ENCODE measurements at regions not wholly inside any gene's neighbourhood (a gene's known extent, or its start where the extent isn't known, plus 50 kb on each side); places are given as distances from the start of the nearest gene placed in this dataset.

- H4K91ac ChIP-seq (ENCODE audit: low read depth, low read length) = no peak overlapping the region
- no peak overlapping the region for H3K23ac ChIP-seq (ENCODE audit: low read length)
- no peak overlapping the region for H4K8ac ChIP-seq (ENCODE audit: low read depth, low read length)
- no peak overlapping the region for H4K12ac ChIP-seq (ENCODE audit: low read depth, low read length)
- no peaks in the 10 kb centered on the region for H3K36me3 ChIP-seq (ENCODE audit: control insufficient read depth in 1 of 2, insufficient read depth in 2 of 2, low read length in 2 of 2)
- no peak overlapping the region for H3K4me3 ChIP-seq (ENCODE audit: low read depth, low read length)
- H3K27me3 ChIP-seq (ENCODE audit: insufficient read depth, low read length) = no peaks in the 10 kb centered on the region
- H3K18ac ChIP-seq (ENCODE audit: low read length) = no peak overlapping the region
- H2BK120ac ChIP-seq (ENCODE audit: insufficient read depth, low read length, poor library complexity) = no peak overlapping the region
- no peak overlapping the region for H3K14ac ChIP-seq (ENCODE audit: low read length)
- H3K4ac ChIP-seq (ENCODE audit: low read depth, low read length) = no peak overlapping the region
- no peak overlapping the region for H2BK12ac ChIP-seq (ENCODE audit: low read length)
- peaks cover 5% of the 10 kb centered on the region for H3K9me3 ChIP-seq (ENCODE audit: insufficient read depth, low read depth, low read length)
- no peak overlapping the region for H3K9ac ChIP-seq (ENCODE audit: low read length)
- peaks cover 14% of the 10 kb centered on the region for H3K79me1 ChIP-seq (ENCODE audit: low read length)
- DNase-seq = no peak
- peaks cover 2% of the 10 kb centered on the region for H3K79me2 ChIP-seq (ENCODE audit: control insufficient read depth, insufficient read depth, low read length, poor library complexity)
- H3K4me1 ChIP-seq (ENCODE audit: control insufficient read depth in 1 of 2, insufficient read depth in 2 of 2, low read length in 2 of 2) = peaks cover 28 to 37% of the 10 kb centered on the region in 2 experiments
- H2BK5ac ChIP-seq (ENCODE audit: low read depth, low read length, poor library complexity) = no peak overlapping the region
- H3K27ac ChIP-seq (ENCODE audit: low read depth, low read length) = no peak overlapping the region
- H2AK5ac ChIP-seq (ENCODE audit: low read length) = no peak overlapping the region
- no peak overlapping the region for H2AFZ ChIP-seq (ENCODE audit: insufficient read depth, low read length, poor library complexity)
- no CpG with 5 or more reads among the region's 5 CpGs for WGBS (ENCODE audit: extremely low coverage, insufficient coverage, insufficient read length)
- no peak overlapping the region for H3K4me2 ChIP-seq (ENCODE audit: low read length)
These were observed 58.3 kb upstream of the TARBP1 start for GRCh38 chr1:234537236-234537635.

GRCh38 chr1:234536741-234537140 is 57.8 kb upstream of the TARBP1 start:
- no peak overlapping the region for H3K9ac ChIP-seq (ENCODE audit: low read length)
- H3K36me3 ChIP-seq (ENCODE audit: control insufficient read depth in 1 of 2, insufficient read depth in 2 of 2, low read length in 2 of 2) = no peaks in the 10 kb centered on the region
- H4K12ac ChIP-seq (ENCODE audit: low read depth, low read length) = no peak overlapping the region
- no peak for DNase-seq
- H3K14ac ChIP-seq (ENCODE audit: low read length) = no peak overlapping the region
- H3K23ac ChIP-seq (ENCODE audit: low read length) = no peak overlapping the region
- no peak overlapping the region for H3K18ac ChIP-seq (ENCODE audit: low read length)
- H2AK5ac ChIP-seq (ENCODE audit: low read length) = peak overlapping the region; percentile 32
- H2AFZ ChIP-seq (ENCODE audit: insufficient read depth, low read length, poor library complexity) = no peak overlapping the region
- H3K4me1 ChIP-seq (ENCODE audit: control insufficient read depth in 1 of 2, insufficient read depth in 2 of 2, low read length in 2 of 2) = peaks cover 30 to 39% of the 10 kb centered on the region in 2 experiments
- H3K27me3 ChIP-seq (ENCODE audit: insufficient read depth, low read length) = no peaks in the 10 kb centered on the region
- no peak overlapping the region for H3K4me3 ChIP-seq (ENCODE audit: low read depth, low read length)
- peaks cover 14% of the 10 kb centered on the region for H3K79me1 ChIP-seq (ENCODE audit: low read length)
- no peak overlapping the region for H4K91ac ChIP-seq (ENCODE audit: low read depth, low read length)
- H2BK12ac ChIP-seq (ENCODE audit: low read length) = no peak overlapping the region
- no peak overlapping the region for H3K4ac ChIP-seq (ENCODE audit: low read depth, low read length)
- no CpG with 5 or more reads among the region's 12 CpGs for WGBS (ENCODE audit: extremely low coverage, insufficient coverage, insufficient read length)
- no peak overlapping the region for H4K8ac ChIP-seq (ENCODE audit: low read depth, low read length)
- peaks cover 5% of the 10 kb centered on the region for H3K9me3 ChIP-seq (ENCODE audit: insufficient read depth, low read depth, low read length)
- H3K27ac ChIP-seq (ENCODE audit: low read depth, low read length) = no peak overlapping the region
- H3K79me2 ChIP-seq (ENCODE audit: control insufficient read depth, insufficient read depth, low read length, poor library complexity) = peaks cover 2% of the 10 kb centered on the region
- H2BK5ac ChIP-seq (ENCODE audit: low read depth, low read length, poor library complexity) = no peak overlapping the region
- no peak overlapping the region for H3K4me2 ChIP-seq (ENCODE audit: low read length)
- no peak overlapping the region for H2BK120ac ChIP-seq (ENCODE audit: insufficient read depth, low read length, poor library complexity)

- H4K8ac ChIP-seq (ENCODE audit: low read depth, low read length) = no peak overlapping the region
- no peak overlapping the region for H4K91ac ChIP-seq (ENCODE audit: low read depth, low read length)
- no peak overlapping the region for H2BK12ac ChIP-seq (ENCODE audit: low read length)
- H3K4me2 ChIP-seq (ENCODE audit: low read length) = no peak overlapping the region
- no peak overlapping the region for H4K12ac ChIP-seq (ENCODE audit: low read depth, low read length)
- no peak overlapping the region for H3K4ac ChIP-seq (ENCODE audit: low read depth, low read length)
- no peak overlapping the region for H3K27ac ChIP-seq (ENCODE audit: low read depth, low read length)
- H3K79me1 ChIP-seq (ENCODE audit: low read length) = peaks cover 19% of the 10 kb centered on the region
- H2AK5ac ChIP-seq (ENCODE audit: low read length) = no peak overlapping the region
- WGBS (ENCODE audit: extremely low coverage, insufficient coverage, insufficient read length) = no CpG with 5 or more reads among the region's 14 CpGs
- DNase-seq = no peak
- no peak overlapping the region for H3K9ac ChIP-seq (ENCODE audit: low read length)
- peaks cover 5% of the 10 kb centered on the region for H3K79me2 ChIP-seq (ENCODE audit: control insufficient read depth, insufficient read depth, low read length, poor library complexity)
- H2BK120ac ChIP-seq (ENCODE audit: insufficient read depth, low read length, poor library complexity) = no peak overlapping the region
- peaks cover 33 to 41% of the 10 kb centered on the region in 2 experiments for H3K4me1 ChIP-seq (ENCODE audit: control insufficient read depth in 1 of 2, insufficient read depth in 2 of 2, low read length in 2 of 2)
- H3K23ac ChIP-seq (ENCODE audit: low read length) = no peak overlapping the region
- H3K27me3 ChIP-seq (ENCODE audit: insufficient read depth, low read length) = no peaks in the 10 kb centered on the region
- H3K36me3 ChIP-seq (ENCODE audit: control insufficient read depth in 1 of 2, insufficient read depth in 2 of 2, low read length in 2 of 2) = no peaks in the 10 kb centered on the region
- H3K18ac ChIP-seq (ENCODE audit: low read length) = no peak overlapping the region
- H3K14ac ChIP-seq (ENCODE audit: low read length) = no peak overlapping the region
- peaks cover 5% of the 10 kb centered on the region for H3K9me3 ChIP-seq (ENCODE audit: insufficient read depth, low read depth, low read length)
- no peak overlapping the region for H3K4me3 ChIP-seq (ENCODE audit: low read depth, low read length)
- no peak overlapping the region for H2BK5ac ChIP-seq (ENCODE audit: low read depth, low read length, poor library complexity)
- H2AFZ ChIP-seq (ENCODE audit: insufficient read depth, low read length, poor library complexity) = no peak overlapping the region
These were observed 57.0 kb upstream of the TARBP1 start for GRCh38 chr1:234535763-234536515.

GRCh38 chr1:234535218-234535617 is 56.2 kb upstream of the TARBP1 start:
- Histone ChIP-seq H2AK5ac (ENCODE audit: low read length) (no peak overlapping the region), H2BK12ac (ENCODE audit: low read length) (no peak overlapping the region), H3K4me3 (ENCODE audit: low read depth, low read length) (no peak overlapping the region), H2BK120ac (ENCODE audit: insufficient read depth, low read length, poor library complexity) (no peak overlapping the region), H2AFZ (ENCODE audit: insufficient read depth, low read length, poor library complexity) (no peak overlapping the region), H3K36me3 (ENCODE audit: control insufficient read depth in 1 of 2, insufficient read depth in 2 of 2, low read length in 2 of 2) (no peaks in the 10 kb centered on the region), H4K8ac (ENCODE audit: low read depth, low read length) (no peak overlapping the region), H3K27me3 (ENCODE audit: insufficient read depth, low read length) (no peaks in the 10 kb centered on the region), H3K23ac (ENCODE audit: low read length) (no peak overlapping the region), H4K12ac (ENCODE audit: low read depth, low read length) (no peak overlapping the region), H3K4me1 (ENCODE audit: control insufficient read depth in 1 of 2, insufficient read depth in 2 of 2, low read length in 2 of 2) (peaks cover 29 to 33% of the 10 kb centered on the region in 2 experiments), H3K4me2 (ENCODE audit: low read length) (no peak overlapping the region), H3K79me1 (ENCODE audit: low read length) (peaks cover 13% of the 10 kb centered on the region), H3K4ac (ENCODE audit: low read depth, low read length) (no peak overlapping the region), H2BK5ac (ENCODE audit: low read depth, low read length, poor library complexity) (no peak overlapping the region), H4K91ac (ENCODE audit: low read depth, low read length) (no peak overlapping the region), H3K18ac (ENCODE audit: low read length) (no peak overlapping the region), H3K9ac (ENCODE audit: low read length) (no peak overlapping the region), H3K27ac (ENCODE audit: low read depth, low read length) (no peak overlapping the region), H3K14ac (ENCODE audit: low read length) (no peak overlapping the region), H3K9me3 (ENCODE audit: insufficient read depth, low read depth, low read length) (peaks cover under 1% of the 10 kb centered on the region), H3K79me2 (ENCODE audit: control insufficient read depth, insufficient read depth, low read length, poor library complexity) (peaks cover 3% of the 10 kb centered on the region)
- no peak for DNase-seq
- WGBS (ENCODE audit: extremely low coverage, insufficient coverage, insufficient read length) = no CpG with 5 or more reads among the region's 7 CpGs

Data from trophoblast cell (in vitro differentiated cells and primary cell).